H1 (cell line): ENCODE measurements at regions not wholly inside any gene's neighbourhood (a gene's known extent, or its start where the extent isn't known, plus 50 kb on each side); places are given as distances from the start of the nearest gene placed in this dataset.

Source experiments
- ASH2L ChIP-seq: fragments of 200-600, 300-600 bp; sonication (generic); IDR thresholded peaks from one replicate; pipeline ENCODE4 v1.7.1; 2017; ENCODE audit warnings: low read length
- BCL11A ChIP-seq, 2 experiments: IDR thresholded peaks; one replicate each; pipeline ENCODE4 v1.6.1; 2011; ENCODE audit warnings: low read depth in 2 of 2, low read length in 2 of 2, mild to moderate bottlenecking in 2 of 2
- SAP30 ChIP-seq: fragments of 300-600 bp; sonication (generic); IDR thresholded peaks from 2 replicates; pipeline ENCODE4 v1.7.1; 2012; ENCODE audit warnings: low read length, moderate library complexity, mild to moderate bottlenecking, inconsistent platforms; ENCODE audit not compliant: insufficient read depth, insufficient replicate concordance
- SIN3A ChIP-seq, 2 experiments: IDR thresholded peaks in 1 of 2; conservative IDR thresholded peaks in 1 of 2; 2 replicates each; pipeline ENCODE4 v1.6.1; 2011 to 2012; ENCODE audit warnings: low read length in 2 of 2, improper control_type of control experiment in 1 of 2, low read depth in 1 of 2, mild to moderate bottlenecking in 1 of 2
- SP1 ChIP-seq: IDR thresholded peaks from 2 replicates; pipeline ENCODE4 v1.6.1; 2011; ENCODE audit warnings: low read depth, low read length
- SRF ChIP-seq: IDR thresholded peaks from 2 replicates; pipeline ENCODE4 v1.6.1; 2011; ENCODE audit warnings: mild to moderate bottlenecking, low read depth, low read length, moderate library complexity

DNA sequence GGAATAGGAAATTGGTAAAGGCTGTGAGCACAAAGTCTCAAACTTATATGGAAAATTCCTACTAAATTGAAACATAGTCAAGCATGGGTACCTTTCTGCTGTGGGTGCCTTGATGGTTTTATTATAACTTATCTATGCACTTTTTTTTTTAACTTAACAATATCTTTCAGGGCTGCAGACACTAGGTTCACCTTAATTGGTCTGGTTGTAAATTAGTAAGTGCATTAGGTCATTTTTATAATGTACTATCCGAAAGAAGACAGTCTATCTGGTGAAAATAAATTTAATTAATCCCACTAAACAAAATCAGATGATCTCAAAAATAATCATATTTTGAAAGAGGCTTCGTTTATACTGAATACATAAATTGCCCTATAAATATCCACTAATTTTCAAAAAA, 446.8 kb upstream of the DCN start (continued):
- TF ChIP-seq SAP30 (no peak), BCL11A (IDR thresholded peaks at IDR 0.05; ENCODE audit: low read depth in 2 of 2, low read length in 2 of 2) (no peak), ASH2L (no peak), SP1 (no peak), SIN3A (conservative IDR thresholded peaks at IDR 0.05 in 1 of 2, IDR thresholded peaks at IDR 0.05 in 1 of 2; ENCODE audit: low read depth in 1 of 2, low read length in 2 of 2) (no peak), SRF (no peak)
